ENCODE measurements at regions not wholly inside any gene's neighbourhood (a gene's known extent, or its start where the extent isn't known, plus 50 kb on each side); places are given as distances from the start of the nearest gene placed in this dataset.
"Not testable (repeated sequence)": the region's sequence is repeated elsewhere in the genome, so short reads cannot be mapped to it uniquely, and the experiment has no call there.

GRCh38 chr7:103244865-103245264 lies 52.4 kb upstream of the PMPCB start:
- DNase-seq (ENCODE audit: low read depth) = peak; percentile 14

DNA sequence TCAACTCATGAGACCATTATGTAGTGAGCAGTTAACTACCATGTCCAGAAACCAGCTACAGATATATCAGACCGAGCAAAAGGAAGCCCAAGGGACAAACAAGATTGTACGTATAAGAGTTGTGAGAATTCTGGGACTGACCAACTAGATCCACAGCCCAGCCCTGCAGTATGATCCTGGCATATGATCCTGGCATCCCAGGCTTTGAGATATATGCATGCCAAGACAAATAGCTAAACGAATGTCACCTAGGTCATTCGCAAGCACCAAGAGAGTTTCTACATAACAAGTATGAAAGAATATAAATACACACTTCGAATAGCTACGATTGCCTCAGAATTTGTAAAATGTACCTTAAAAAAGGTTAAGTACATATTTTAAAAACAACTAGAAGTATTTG lies 56.4 kb upstream of the PMPCB start:
- DNase-seq (ENCODE audit: low read depth) = no peak

DNA sequence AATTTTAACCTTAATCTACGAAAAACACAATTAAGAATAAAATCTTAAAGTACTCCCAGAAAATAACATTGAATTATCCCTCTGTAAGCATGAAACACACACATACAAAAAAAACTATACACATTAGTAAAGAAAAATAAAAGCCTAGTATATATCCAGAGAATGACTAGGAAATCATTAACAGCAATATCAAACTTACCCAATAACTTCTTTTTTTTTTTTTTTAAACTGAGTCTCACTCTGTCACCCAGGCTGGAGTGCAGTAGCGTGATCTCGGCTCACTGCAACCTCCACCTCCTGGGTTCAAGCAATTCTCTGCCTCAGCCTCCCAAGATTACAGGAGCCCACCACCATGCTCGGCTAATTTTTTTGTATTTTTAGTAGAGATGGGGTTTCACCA lies 61.4 kb upstream of the PMPCB start:
- not testable (repeated sequence) for DNase-seq (ENCODE audit: low read depth)

- DNase-seq (ENCODE audit: low read depth) = not testable (repeated sequence)
Measured at GRCh38 chr7:103234877-103235276, 62.4 kb upstream of the PMPCB start.

- DNase-seq (ENCODE audit: low read depth) = not testable (repeated sequence)
Measured at GRCh38 chr7:103227787-103228186, 69.4 kb upstream of the PMPCB start.

GRCh38 chr7:103225798-103226197 lies 71.4 kb upstream of the PMPCB start:
- not testable (repeated sequence) for DNase-seq (ENCODE audit: low read depth)

GRCh38 chr7:103223065-103223464 lies 74.2 kb upstream of the NAPEPLD start:
- DNase-seq (ENCODE audit: low read depth) = not testable (repeated sequence)

GRCh38 chr7:103211049-103211448 lies 62.1 kb upstream of the NAPEPLD start:
- DNase-seq (ENCODE audit: low read depth) = peak; percentile 27

DNA sequence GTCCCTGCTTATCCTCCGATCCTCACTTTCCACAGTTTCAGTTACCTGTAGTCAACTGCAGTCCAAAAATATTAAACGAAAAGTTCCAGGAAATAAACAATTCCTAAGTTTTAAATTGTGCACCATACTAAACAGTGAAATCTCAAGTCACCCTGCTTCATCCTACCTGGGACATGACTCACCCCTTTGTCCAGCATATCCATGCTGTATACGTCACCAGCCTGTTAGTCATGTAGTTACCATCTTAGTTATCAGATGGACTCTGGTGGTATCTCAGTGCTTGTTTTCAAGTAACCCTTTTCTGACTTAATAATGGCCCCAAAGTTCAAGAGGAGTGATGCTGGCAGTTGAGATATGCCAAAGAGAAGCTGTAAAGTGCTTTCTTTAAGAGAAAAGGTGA lies 50.3 kb upstream of the NAPEPLD start:
- DNase-seq (ENCODE audit: low read depth) = peak; percentile 74

All from Daoy (cell line).